ENCODE measurements at regions not wholly inside any gene's neighbourhood (a gene's known extent, or its start where the extent isn't known, plus 50 kb on each side); places are given as distances from the start of the nearest gene placed in this dataset.

DNA sequence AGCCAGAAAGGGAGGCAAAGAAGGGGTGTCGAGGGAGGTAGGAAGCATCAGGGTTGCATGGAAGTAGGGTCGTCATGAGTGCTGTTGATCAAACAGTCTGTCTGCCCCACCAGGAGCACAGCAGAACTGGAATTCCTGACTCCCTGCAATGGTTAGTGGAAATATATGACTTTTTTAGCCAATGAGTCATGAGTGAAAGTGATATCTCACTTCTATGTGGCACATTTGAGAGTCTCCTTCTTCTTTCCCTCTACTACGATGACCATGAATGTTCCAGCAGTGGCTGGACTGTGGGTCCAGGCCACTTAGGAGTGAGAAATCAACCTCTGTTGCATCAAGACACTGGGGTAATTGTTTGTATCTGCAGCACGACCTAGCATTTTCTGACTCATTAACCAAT, 199.5 kb downstream of the TTC32 start:
- Histone ChIP-seq H3K4me1 (ENCODE audit: control insufficient read depth, insufficient read depth, low read length) (no peaks in the 10 kb centered on the region), H3K36me3 (ENCODE audit: control insufficient read depth, insufficient read depth, low read length) (no peaks in the 10 kb centered on the region), H3K27me3 (ENCODE audit: control insufficient read depth, insufficient read depth, low read length, poor library complexity, severe bottlenecking) (no peaks in the 10 kb centered on the region), H3K9me3 (ENCODE audit: control insufficient read depth, low read length) (no peaks in the 10 kb centered on the region), H3K9ac (ENCODE audit: extremely low read depth, low read length, poor library complexity, severe bottlenecking) (no peak overlapping the region), H3K4me3 (ENCODE audit: low read length) (no peak overlapping the region), H3K27ac (ENCODE audit: low read depth, low read length) (no peak overlapping the region)
- H3K4me1 Mint-ChIP-seq = no peaks in the 10 kb centered on the region
- 81 to 89% methylated on average over 4 of the region's 4 CpGs for whole genome bisulfite sequencing, 2 experiments (ENCODE audit: insufficient coverage in 1 of 2, insufficient read length in 1 of 2)
- H3K9me3 Mint-ChIP-seq = peaks cover 8% of the 10 kb centered on the region
- DNase-seq = no peak
- H3K27me3 Mint-ChIP-seq (ENCODE audit: insufficient read depth) = peaks cover 12% of the 10 kb centered on the region
- no peak overlapping the region for H3K27ac Mint-ChIP-seq
- H3K36me3 Mint-ChIP-seq (ENCODE audit: low read depth) = no peaks in the 10 kb centered on the region
- TF ChIP-seq, protein P1, sequence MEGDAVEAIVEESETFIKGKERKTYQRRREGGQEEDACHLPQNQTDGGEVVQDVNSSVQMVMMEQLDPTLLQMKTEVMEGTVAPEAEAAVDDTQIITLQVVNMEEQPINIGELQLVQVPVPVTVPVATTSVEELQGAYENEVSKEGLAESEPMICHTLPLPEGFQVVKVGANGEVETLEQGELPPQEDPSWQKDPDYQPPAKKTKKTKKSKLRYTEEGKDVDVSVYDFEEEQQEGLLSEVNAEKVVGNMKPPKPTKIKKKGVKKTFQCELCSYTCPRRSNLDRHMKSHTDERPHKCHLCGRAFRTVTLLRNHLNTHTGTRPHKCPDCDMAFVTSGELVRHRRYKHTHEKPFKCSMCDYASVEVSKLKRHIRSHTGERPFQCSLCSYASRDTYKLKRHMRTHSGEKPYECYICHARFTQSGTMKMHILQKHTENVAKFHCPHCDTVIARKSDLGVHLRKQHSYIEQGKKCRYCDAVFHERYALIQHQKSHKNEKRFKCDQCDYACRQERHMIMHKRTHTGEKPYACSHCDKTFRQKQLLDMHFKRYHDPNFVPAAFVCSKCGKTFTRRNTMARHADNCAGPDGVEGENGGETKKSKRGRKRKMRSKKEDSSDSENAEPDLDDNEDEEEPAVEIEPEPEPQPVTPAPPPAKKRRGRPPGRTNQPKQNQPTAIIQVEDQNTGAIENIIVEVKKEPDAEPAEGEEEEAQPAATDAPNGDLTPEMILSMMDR (conservative IDR thresholded peaks at IDR 0.05) = no peak
- no peak overlapping the region for H3K4me3 Mint-ChIP-seq

DNA sequence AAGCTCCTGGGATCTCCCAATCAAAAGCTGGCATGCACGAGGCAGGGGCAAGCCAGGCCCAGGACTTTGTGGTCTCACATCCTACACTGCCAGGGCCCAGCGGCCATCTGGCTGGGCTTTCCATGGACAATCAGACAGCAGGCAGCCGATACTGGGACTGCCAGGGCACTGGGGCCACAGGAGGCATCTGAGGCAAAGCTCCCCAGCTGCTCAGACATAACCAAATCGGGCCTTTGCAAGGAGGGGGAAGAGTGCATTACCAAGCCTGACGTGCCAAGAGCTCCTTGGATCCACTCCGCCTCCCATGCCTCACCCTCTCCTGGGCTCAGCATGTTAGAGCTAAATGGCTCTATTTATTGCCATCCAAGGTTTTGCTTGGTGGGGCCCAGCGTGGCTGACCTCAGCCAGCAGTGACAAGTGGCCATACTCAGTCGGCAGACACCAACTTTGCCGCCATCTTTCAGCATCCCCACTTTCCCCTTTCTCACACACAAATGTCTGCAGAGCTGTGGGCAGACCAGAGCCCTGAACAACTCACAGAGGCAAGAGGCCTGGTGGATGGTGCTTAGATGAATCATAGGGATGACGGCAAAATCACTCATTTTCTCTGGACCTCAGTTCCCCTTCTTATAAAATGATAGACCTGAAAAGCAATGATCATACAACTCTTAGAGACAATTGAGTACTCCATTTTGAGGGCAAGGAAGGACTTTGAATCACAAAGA, 200.8 kb downstream of the TTC32 start:
- Histone ChIP-seq H3K9ac (ENCODE audit: extremely low read depth, low read length, poor library complexity, severe bottlenecking) (no peak overlapping the region), H3K4me3 (ENCODE audit: low read length) (no peak overlapping the region), H3K4me1 (ENCODE audit: control insufficient read depth, insufficient read depth, low read length) (no peaks in the 10 kb centered on the region), H3K36me3 (ENCODE audit: control insufficient read depth, insufficient read depth, low read length) (no peaks in the 10 kb centered on the region), H3K27ac (ENCODE audit: low read depth, low read length) (no peak overlapping the region), H3K27me3 (ENCODE audit: control insufficient read depth, insufficient read depth, low read length, poor library complexity, severe bottlenecking) (no peaks in the 10 kb centered on the region), H3K9me3 (ENCODE audit: control insufficient read depth, low read length) (no peaks in the 10 kb centered on the region)
- Mint-ChIP-seq H3K4me1 (no peaks in the 10 kb centered on the region), H3K36me3 (ENCODE audit: low read depth) (no peaks in the 10 kb centered on the region), H3K27me3 (ENCODE audit: insufficient read depth) (peaks cover 12% of the 10 kb centered on the region), H3K9me3 (peaks cover 12% of the 10 kb centered on the region), H3K4me3 (no peak overlapping the region), H3K27ac (no peak overlapping the region)
- DNase-seq = no peak
- TF ChIP-seq, protein P1 (conservative IDR thresholded peaks at IDR 0.05) = no peak
- WGBS, 2 experiments (ENCODE audit: insufficient coverage in 1 of 2, insufficient read length in 1 of 2) = 94% methylated on average over 5 to 10 of the region's 10 CpGs

DNA sequence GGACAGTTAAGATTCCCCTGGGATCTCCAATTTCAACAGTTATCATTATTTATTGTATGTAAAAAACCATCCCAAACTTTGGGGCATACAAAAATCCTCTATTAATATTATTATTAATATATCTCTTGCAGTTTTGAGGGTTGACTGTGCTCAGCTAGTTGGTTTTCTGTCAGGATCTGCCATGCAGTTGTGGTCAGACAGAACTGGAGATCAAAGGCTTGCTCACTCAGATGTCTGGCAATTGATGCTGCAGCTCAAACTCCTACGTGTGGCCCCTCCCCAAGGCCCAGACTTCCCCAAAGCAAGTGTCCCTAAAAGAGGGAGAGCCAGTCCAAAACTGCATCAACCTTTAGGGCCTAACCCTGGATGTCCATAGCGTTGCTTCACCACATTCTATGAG, 204.7 kb downstream of the TTC32 start:
- no peak overlapping the region for H3K27ac ChIP-seq (ENCODE audit: low read depth, low read length)
- no peaks in the 10 kb centered on the region for H3K9me3 ChIP-seq (ENCODE audit: control insufficient read depth, low read length)
- H3K9ac ChIP-seq (ENCODE audit: extremely low read depth, low read length, poor library complexity, severe bottlenecking) = no peak overlapping the region
- no peaks in the 10 kb centered on the region for H3K4me1 ChIP-seq (ENCODE audit: control insufficient read depth, insufficient read depth, low read length)
- peaks cover 8% of the 10 kb centered on the region for H3K27me3 Mint-ChIP-seq (ENCODE audit: insufficient read depth)
- no peak overlapping the region for H3K4me3 ChIP-seq (ENCODE audit: low read length)
- 83 to 87% methylated on average over 1 to 2 of the region's 2 CpGs for WGBS, 2 experiments (ENCODE audit: insufficient coverage in 1 of 2, insufficient read length in 1 of 2)
- TF ChIP-seq, protein P1 (conservative IDR thresholded peaks at IDR 0.05) = no peak
- no peak for DNase-seq
- no peaks in the 10 kb centered on the region for H3K36me3 Mint-ChIP-seq (ENCODE audit: low read depth)
- peaks cover 12% of the 10 kb centered on the region for H3K9me3 Mint-ChIP-seq
- H3K27ac Mint-ChIP-seq = no peak overlapping the region
- H3K4me3 Mint-ChIP-seq = no peak overlapping the region
- no peaks in the 10 kb centered on the region for H3K36me3 ChIP-seq (ENCODE audit: control insufficient read depth, insufficient read depth, low read length)
- H3K4me1 Mint-ChIP-seq = no peaks in the 10 kb centered on the region
- no peaks in the 10 kb centered on the region for H3K27me3 ChIP-seq (ENCODE audit: control insufficient read depth, insufficient read depth, low read length, poor library complexity, severe bottlenecking)
